CD4-positive, alpha-beta T cell (primary cell): ENCODE measurements at regions not wholly inside any gene's neighbourhood (a gene's known extent, or its start where the extent isn't known, plus 50 kb on each side); places are given as distances from the start of the nearest gene placed in this dataset.

ENCODE experiments used
- ATAC-seq: fragments of 200-7000 bp; cut with Tn5 transposase; one replicate; pipeline ENCODE4 v1.10.0; 2022; ENCODE audit warnings: mild to moderate bottlenecking; ENCODE audit not compliant: poor library complexity
- CTCF ChIA-PET: fragments of 350-600 bp; sonication (Branson Sonifier 250); formaldehyde crosslinking; loops from one replicate; lab custom pipeline; 2021; ENCODE audit warnings: antibody characterized with exemption, inconsistent platforms; lab: Charles Lee
- POLR2A ChIA-PET: fragments of 350-600 bp; sonication (Branson Sonifier 250); formaldehyde crosslinking; loops from one replicate; lab custom pipeline; 2021; ENCODE audit warnings: antibody characterized with exemption, inconsistent platforms; lab: Charles Lee
- DNase-seq, 14 experiments: peaks; one replicate each; pipeline ENCODE4 v3.0.0-alpha.2; 2013 to 2020; ENCODE audit warnings: mixed read lengths in 2 of 14
- H3K27ac ChIP-seq, 2 donors: one replicate each; pipeline versions ENCODE4 v1.5.1 to v1.7.0; 2013; ENCODE audit warnings: low read length in 2 of 2, low read depth in 1 of 2, mild to moderate bottlenecking in 1 of 2
- H3K27me3 ChIP-seq, 2 experiments: 1 replicate in 1 of 2; 2 replicates in 1 of 2; pipeline versions ENCODE4 v1.6.1 to v1.7.0; 2013; ENCODE audit warnings: low read length in 2 of 2, control low read depth in 1 of 2, mild to moderate bottlenecking in 1 of 2, moderate library complexity in 1 of 2; ENCODE audit not compliant: insufficient read depth in 2 of 2, control insufficient read depth in 1 of 2
- H3K36me3 ChIP-seq: one replicate; pipeline ENCODE4 v1.6.1; 2013; ENCODE audit warnings: low read length, control low read depth; ENCODE audit not compliant: insufficient read depth
- H3K4me1 ChIP-seq: one replicate; pipeline ENCODE4 v1.6.1; 2013; ENCODE audit warnings: low read length, control low read depth; ENCODE audit not compliant: insufficient read depth
- H3K4me3 ChIP-seq: one replicate; pipeline ENCODE4 v1.5.1; 2013; ENCODE audit warnings: mild to moderate bottlenecking, low read length, moderate library complexity
- H3K9me3 ChIP-seq, 2 experiments: 1 replicate in 1 of 2; 2 replicates in 1 of 2; pipeline versions ENCODE4 v1.6.1 to v1.7.0; 2013; ENCODE audit warnings: low read length in 2 of 2, mild to moderate bottlenecking in 2 of 2, control low read depth in 1 of 2, moderate library complexity in 1 of 2; ENCODE audit not compliant: control insufficient read depth in 1 of 2, insufficient read depth in 1 of 2
- H3K27ac Mint-ChIP-seq: one replicate; pipeline ENCODE4 v1.8.0; 2020; ENCODE audit warnings: mixed read lengths
- H3K27me3 Mint-ChIP-seq: one replicate; pipeline ENCODE4 v1.8.0; 2021; ENCODE audit warnings: mixed read lengths
- H3K36me3 Mint-ChIP-seq: one replicate; pipeline ENCODE4 v1.8.0; 2021; ENCODE audit warnings: low read depth, mixed read lengths
- H3K4me1 Mint-ChIP-seq: one replicate; pipeline ENCODE4 v1.8.0; 2021; ENCODE audit warnings: low read depth, mixed read lengths
- H3K4me3 Mint-ChIP-seq: one replicate; pipeline ENCODE4 v1.8.0; 2020; ENCODE audit warnings: mild to moderate bottlenecking, mixed read lengths
- H3K9me3 Mint-ChIP-seq: one replicate; pipeline ENCODE4 v1.8.0; 2020; ENCODE audit warnings: mixed read lengths
- intact Hi-C, 2 experiments: fragments of 100-400 bp; cut with DNase I in 1 of 2; cut with micrococcal nuclease in 1 of 2; formaldehyde crosslinking; loops; one replicate each; pipeline versions ENCODE4 v1.15.1 to v1.9.0; 2023 to 2025; cut with DNase I, micrococcal nuclease
- TF ChIP-seq, protein P1 (sequence below): fragments of 200-600 bp; IDR thresholded peaks from one replicate; pipeline ENCODE4 v1.8.0; 2022; ENCODE audit warnings: antibody characterized with exemption, mild to moderate bottlenecking

DNA sequence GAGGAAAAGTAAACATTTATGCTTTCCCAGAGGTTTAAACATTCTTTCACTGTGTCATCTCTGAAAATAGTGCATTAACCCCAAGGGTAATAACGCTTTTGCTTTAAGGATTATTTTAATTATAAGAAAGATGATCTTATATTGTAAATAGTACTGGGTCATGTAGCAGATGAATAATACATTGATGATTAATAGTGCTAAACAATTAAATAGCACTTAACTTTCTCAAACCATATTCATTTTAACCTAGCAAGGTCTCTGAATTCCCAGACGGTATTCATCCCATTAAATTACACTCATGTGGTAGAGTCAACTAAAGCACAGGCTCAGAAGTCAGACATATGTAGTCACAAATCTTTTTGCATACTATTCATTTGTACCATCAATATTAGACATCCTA, 115.6 kb upstream of the FAR2 start:
- no peaks in the 10 kb centered on the region for H3K9me3 Mint-ChIP-seq
- TF ChIP-seq, protein P1, sequence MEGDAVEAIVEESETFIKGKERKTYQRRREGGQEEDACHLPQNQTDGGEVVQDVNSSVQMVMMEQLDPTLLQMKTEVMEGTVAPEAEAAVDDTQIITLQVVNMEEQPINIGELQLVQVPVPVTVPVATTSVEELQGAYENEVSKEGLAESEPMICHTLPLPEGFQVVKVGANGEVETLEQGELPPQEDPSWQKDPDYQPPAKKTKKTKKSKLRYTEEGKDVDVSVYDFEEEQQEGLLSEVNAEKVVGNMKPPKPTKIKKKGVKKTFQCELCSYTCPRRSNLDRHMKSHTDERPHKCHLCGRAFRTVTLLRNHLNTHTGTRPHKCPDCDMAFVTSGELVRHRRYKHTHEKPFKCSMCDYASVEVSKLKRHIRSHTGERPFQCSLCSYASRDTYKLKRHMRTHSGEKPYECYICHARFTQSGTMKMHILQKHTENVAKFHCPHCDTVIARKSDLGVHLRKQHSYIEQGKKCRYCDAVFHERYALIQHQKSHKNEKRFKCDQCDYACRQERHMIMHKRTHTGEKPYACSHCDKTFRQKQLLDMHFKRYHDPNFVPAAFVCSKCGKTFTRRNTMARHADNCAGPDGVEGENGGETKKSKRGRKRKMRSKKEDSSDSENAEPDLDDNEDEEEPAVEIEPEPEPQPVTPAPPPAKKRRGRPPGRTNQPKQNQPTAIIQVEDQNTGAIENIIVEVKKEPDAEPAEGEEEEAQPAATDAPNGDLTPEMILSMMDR: no peak
- Histone ChIP-seq H3K36me3 (no peaks in the 10 kb centered on the region), H3K9me3 (no peaks in the 10 kb centered on the region), H3K4me1 (no peaks in the 10 kb centered on the region), H3K4me3 (no peak overlapping the region), H3K27ac (no peak overlapping the region), H3K27me3 (no peaks in the 10 kb centered on the region)
- DNase-seq (no peak), ATAC-seq (no peak)
- H3K4me3 Mint-ChIP-seq: no peak overlapping the region
- H3K27ac Mint-ChIP-seq: no peak overlapping the region
- no peaks in the 10 kb centered on the region for H3K4me1 Mint-ChIP-seq
- no peaks in the 10 kb centered on the region for H3K36me3 Mint-ChIP-seq
- ChIA-PET CTCF (no interaction called here), POLR2A (no interaction called here)
- intact Hi-C loops: no loop called here
- H3K27me3 Mint-ChIP-seq: peaks cover 36% of the 10 kb centered on the region

DNA sequence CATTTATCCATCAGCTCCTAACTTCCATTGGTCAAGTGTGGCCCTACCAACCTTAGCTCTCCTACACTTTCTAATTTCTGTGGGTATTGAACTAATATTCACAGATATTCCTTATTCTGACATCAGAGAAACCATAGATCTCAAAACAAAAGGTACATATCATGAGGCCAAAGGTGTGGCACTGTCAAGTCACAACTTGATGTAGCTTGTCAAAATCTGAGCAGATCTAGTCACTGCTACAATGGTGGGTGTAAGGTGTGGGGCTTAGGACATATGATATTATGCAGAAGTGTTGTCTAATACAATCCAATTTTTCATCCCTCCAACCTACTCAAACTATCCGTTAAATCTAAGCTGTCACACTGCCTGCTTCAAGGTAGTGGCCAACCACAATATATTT, 114.0 kb upstream of the FAR2 start:
- Histone ChIP-seq H3K36me3 (no peaks in the 10 kb centered on the region), H3K27me3 (no peaks in the 10 kb centered on the region), H3K4me1 (no peaks in the 10 kb centered on the region), H3K9me3 (no peaks in the 10 kb centered on the region), H3K4me3 (no peak overlapping the region), H3K27ac (no peak overlapping the region)
- DNase-seq: no peak
- ChIA-PET CTCF (no interaction called here), POLR2A (no interaction called here)
- Mint-ChIP-seq H3K9me3 (no peaks in the 10 kb centered on the region), H3K27ac (no peak overlapping the region), H3K36me3 (no peaks in the 10 kb centered on the region), H3K4me3 (no peak overlapping the region), H3K27me3 (peaks cover 32% of the 10 kb centered on the region), H3K4me1 (no peaks in the 10 kb centered on the region)
- TF ChIP-seq, protein P1: no peak
- intact Hi-C loops: no loop called here
- no peak for ATAC-seq

GRCh38 chr12:29039013-29039412, 110.1 kb upstream of the FAR2 start:
- intact Hi-C loops: no loop called here
- H3K36me3 ChIP-seq: no peaks in the 10 kb centered on the region
- no peaks in the 10 kb centered on the region for H3K9me3 ChIP-seq
- no peak overlapping the region for H3K4me3 ChIP-seq
- no peak for ATAC-seq
- no peaks in the 10 kb centered on the region for H3K4me1 ChIP-seq
- ChIA-PET CTCF (no interaction called here), POLR2A (no interaction called here)
- no peaks in the 10 kb centered on the region for H3K36me3 Mint-ChIP-seq
- TF ChIP-seq, protein P1: no peak
- no peak overlapping the region for H3K27ac ChIP-seq
- no peak overlapping the region for H3K27ac Mint-ChIP-seq
- no peaks in the 10 kb centered on the region for H3K4me1 Mint-ChIP-seq
- DNase-seq: no peak
- H3K9me3 Mint-ChIP-seq: no peaks in the 10 kb centered on the region
- H3K4me3 Mint-ChIP-seq: no peak overlapping the region
- no peaks in the 10 kb centered on the region for H3K27me3 ChIP-seq
- peaks cover 38% of the 10 kb centered on the region for H3K27me3 Mint-ChIP-seq
